Ascending aorta (tissue), 2 donors: ENCODE measurements at regions not wholly inside any gene's neighbourhood (a gene's known extent, or its start where the extent isn't known, plus 50 kb on each side); places are given as distances from the start of the nearest gene placed in this dataset.

Experiments
- DNase-seq, 2 donors: peaks; one replicate each; pipeline ENCODE4 v3.0.0-alpha.2; 2019; ENCODE audit warnings: low spot score in 2 of 2
- H3K27ac ChIP-seq, 2 donors: fragments of 200-600 bp; sonication (generic); one replicate each; pipeline ENCODE4 v1.5.1; 2016 to 2017; ENCODE audit warnings: mild to moderate bottlenecking in 1 of 2
- H3K27me3 ChIP-seq: fragments of 200-600 bp; sonication (generic); one replicate; pipeline ENCODE4 v1.5.1; 2017
- H3K36me3 ChIP-seq, 2 donors: fragments of 200-600 bp; sonication (generic); one replicate each; pipeline ENCODE4 v1.5.1; 2016
- H3K4me1 ChIP-seq, 2 donors: fragments of 200-600 bp; sonication (generic); one replicate each; pipeline ENCODE4 v1.5.1; 2016 to 2017; ENCODE audit warnings: mild to moderate bottlenecking in 1 of 2
- H3K4me3 ChIP-seq, 2 donors: fragments of 200-600 bp; sonication (generic); one replicate each; pipeline ENCODE4 v1.5.1; 2016 to 2017; ENCODE audit warnings: mild to moderate bottlenecking in 1 of 2
- H3K9me3 ChIP-seq, 2 donors: fragments of 200-600 bp; sonication (generic); one replicate each; pipeline ENCODE4 v1.5.1; 2016
- intact Hi-C: fragments of 100-400 bp; cut with DNase I; formaldehyde crosslinking; loops from one replicate; pipeline ENCODE4 v1.15.1; 2023
- TF ChIP-seq, protein P1 (sequence below), 3 experiments: fragments of 200-600 bp in 2 of 3; fragments of 450-650 bp in 1 of 3; sonication (generic) in 2 of 3; IDR thresholded peaks; one replicate each; pipeline ENCODE4 v1.5.1; 2016 to 2019; ENCODE audit warnings: antibody characterized with exemption in 3 of 3, mild to moderate bottlenecking in 1 of 3, moderate library complexity in 1 of 3

DNA sequence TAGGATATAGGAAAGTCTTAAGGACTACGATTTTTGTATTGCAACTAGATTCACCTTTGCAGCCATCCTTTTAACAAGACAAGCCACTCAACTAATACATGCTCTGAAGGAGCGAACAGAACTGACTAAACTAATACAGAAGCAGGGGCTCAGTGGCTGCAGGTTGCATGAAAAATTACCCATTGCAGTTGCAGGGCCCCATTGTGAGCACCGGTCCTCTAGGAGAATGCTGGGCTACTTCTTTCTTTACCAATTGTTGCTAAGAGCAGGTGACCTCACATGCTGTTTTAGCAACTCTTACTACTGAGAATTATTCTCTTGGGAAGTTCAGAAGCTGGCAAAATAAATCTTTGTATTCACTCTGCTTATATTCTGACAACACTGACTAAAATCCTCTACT is 64.0 kb upstream of the ANKRD1 start:
- Histone ChIP-seq H3K27ac (no peak overlapping the region), H3K36me3 (no peaks in the 10 kb centered on the region), H3K4me3 (no peak overlapping the region), H3K27me3 (no peaks in the 10 kb centered on the region), H3K9me3 (no peaks in the 10 kb centered on the region), H3K4me1 (no peaks in the 10 kb centered on the region)
- intact Hi-C loops, result no loop called here
- DNase-seq, result no peak
- TF ChIP-seq, protein P1, sequence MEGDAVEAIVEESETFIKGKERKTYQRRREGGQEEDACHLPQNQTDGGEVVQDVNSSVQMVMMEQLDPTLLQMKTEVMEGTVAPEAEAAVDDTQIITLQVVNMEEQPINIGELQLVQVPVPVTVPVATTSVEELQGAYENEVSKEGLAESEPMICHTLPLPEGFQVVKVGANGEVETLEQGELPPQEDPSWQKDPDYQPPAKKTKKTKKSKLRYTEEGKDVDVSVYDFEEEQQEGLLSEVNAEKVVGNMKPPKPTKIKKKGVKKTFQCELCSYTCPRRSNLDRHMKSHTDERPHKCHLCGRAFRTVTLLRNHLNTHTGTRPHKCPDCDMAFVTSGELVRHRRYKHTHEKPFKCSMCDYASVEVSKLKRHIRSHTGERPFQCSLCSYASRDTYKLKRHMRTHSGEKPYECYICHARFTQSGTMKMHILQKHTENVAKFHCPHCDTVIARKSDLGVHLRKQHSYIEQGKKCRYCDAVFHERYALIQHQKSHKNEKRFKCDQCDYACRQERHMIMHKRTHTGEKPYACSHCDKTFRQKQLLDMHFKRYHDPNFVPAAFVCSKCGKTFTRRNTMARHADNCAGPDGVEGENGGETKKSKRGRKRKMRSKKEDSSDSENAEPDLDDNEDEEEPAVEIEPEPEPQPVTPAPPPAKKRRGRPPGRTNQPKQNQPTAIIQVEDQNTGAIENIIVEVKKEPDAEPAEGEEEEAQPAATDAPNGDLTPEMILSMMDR (IDR thresholded peaks at IDR 0.05), result no peak

DNA sequence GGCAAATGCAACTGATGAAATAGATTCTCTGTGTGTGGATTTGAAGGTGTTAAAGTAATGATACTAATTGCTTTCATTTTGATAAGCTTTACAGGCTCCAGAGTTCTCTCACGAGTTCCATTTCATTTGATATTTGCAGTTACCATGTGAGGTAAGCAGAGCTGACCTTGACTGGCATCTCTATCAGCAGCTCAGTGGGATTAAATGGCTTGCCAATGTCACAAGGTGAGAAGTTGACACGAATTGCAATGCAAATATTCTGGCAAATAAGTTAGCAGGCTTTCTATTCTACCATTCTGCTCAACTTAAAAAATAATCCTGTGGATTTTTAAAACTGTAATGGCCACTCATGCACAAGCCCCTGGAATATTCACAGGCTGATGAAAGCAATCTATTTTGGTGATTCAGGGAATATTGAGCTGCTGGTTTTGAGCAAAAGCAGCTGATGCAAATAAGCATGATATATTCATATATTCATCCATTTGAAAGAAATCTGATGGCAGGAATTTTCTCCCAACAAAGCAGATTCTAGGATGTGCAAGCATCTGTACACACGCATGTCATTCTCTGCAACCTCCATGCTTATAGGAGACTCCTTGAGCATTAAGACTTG is 64.5 kb upstream of the ANKRD1 start:
- TF ChIP-seq, protein P1 (IDR thresholded peaks at IDR 0.05), result no peak
- Histone ChIP-seq H3K27ac (no peak overlapping the region), H3K9me3 (no peaks in the 10 kb centered on the region), H3K36me3 (no peaks in the 10 kb centered on the region), H3K4me1 (no peaks in the 10 kb centered on the region), H3K4me3 (no peak overlapping the region), H3K27me3 (no peaks in the 10 kb centered on the region)
- intact Hi-C loops, result no loop called here
- no peak for DNase-seq

DNA sequence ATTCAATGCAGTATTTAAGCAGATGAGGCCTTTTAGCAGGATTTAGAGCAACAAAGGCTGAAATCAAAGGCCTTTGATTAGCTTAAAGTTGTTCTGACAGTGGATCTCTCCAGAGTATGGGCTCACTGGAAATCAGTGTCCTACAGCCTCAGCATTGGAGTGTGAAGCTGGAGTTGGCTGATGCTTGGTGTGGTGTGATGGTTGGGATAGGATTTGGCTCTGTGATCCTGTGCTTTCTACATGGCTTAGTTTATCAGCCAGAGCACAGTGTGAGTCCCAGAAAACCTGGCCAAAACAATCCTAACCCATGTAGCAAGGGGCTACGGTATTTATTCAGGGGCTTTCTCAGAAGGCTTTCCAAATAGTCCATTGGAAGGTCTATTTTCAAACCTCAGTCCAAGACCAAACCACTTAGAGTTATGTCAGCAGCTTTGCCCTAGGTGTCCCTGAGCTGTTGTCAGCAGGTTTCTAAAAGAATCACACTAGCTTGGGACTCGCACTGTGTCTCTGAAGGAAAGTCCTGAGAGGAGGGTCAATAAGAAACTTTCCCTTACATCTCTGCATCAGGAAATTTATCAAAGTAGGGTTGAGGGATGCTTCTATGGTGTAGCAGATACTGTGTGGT is 65.4 kb upstream of the ANKRD1 start:
- H3K9me3 ChIP-seq, result no peaks in the 10 kb centered on the region
- DNase-seq, result no peak
- no peaks in the 10 kb centered on the region for H3K4me1 ChIP-seq
- TF ChIP-seq, protein P1 (IDR thresholded peaks at IDR 0.05), result no peak
- no peaks in the 10 kb centered on the region for H3K27me3 ChIP-seq
- no peak overlapping the region for H3K27ac ChIP-seq
- H3K36me3 ChIP-seq, result no peaks in the 10 kb centered on the region
- intact Hi-C loops, result no loop called here
- H3K4me3 ChIP-seq, result no peak overlapping the region

DNA sequence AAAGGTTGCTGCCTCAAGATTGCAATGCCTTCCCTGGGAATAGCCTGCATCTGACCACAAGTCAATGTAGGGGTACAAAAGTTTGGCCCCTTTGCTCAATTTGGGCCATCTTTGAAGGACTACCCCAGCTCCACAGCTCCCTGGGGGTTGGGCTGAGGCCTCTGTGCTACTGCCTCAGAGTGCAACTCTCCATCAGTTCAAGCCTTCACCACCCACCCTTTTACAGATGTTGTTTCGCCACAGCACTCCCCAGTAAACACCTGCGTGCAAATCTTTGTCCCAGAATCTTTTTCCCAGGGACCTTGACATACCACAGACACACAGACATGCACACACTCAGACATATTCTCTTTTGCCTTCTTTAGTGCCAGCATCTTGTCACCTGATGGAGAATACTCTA is 66.0 kb upstream of the ANKRD1 start:
- DNase-seq, result no peak
- H3K9me3 ChIP-seq, result no peaks in the 10 kb centered on the region
- no peaks in the 10 kb centered on the region for H3K27me3 ChIP-seq
- no peaks in the 10 kb centered on the region for H3K4me1 ChIP-seq
- intact Hi-C loops, result no loop called here
- TF ChIP-seq, protein P1 (IDR thresholded peaks at IDR 0.05), result no peak
- no peak overlapping the region for H3K27ac ChIP-seq
- no peak overlapping the region for H3K4me3 ChIP-seq
- no peaks in the 10 kb centered on the region for H3K36me3 ChIP-seq

DNA sequence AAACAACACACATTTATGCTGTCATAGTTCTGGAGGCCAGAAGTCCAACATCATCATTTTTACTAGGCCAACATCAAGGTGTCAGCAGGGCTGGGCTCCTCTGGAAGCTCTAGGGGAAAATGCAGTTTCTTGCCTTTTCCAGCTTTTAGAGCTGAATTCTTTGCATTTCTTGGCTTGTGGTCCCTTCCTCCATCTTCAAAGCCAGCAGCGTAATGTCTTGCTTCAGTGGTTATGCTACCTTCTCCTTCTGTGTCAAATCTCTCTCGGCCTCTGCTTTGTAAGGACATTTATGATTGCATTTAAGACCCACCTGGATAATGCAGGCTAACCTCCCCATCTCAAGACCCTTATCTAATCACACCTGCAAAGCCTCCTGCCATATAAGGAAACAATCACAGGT is 66.5 kb upstream of the ANKRD1 start:
- intact Hi-C loops, result no loop called here
- no peaks in the 10 kb centered on the region for H3K27me3 ChIP-seq
- no peaks in the 10 kb centered on the region for H3K4me1 ChIP-seq
- no peak for DNase-seq
- TF ChIP-seq, protein P1 (IDR thresholded peaks at IDR 0.05), result no peak
- H3K4me3 ChIP-seq, result no peak overlapping the region
- H3K9me3 ChIP-seq, result no peaks in the 10 kb centered on the region
- no peak overlapping the region for H3K27ac ChIP-seq
- no peaks in the 10 kb centered on the region for H3K36me3 ChIP-seq
